Stomach (tissue), 8 donors: ENCODE measurements at regions not wholly inside any gene's neighbourhood (a gene's known extent, or its start where the extent isn't known, plus 50 kb on each side); places are given as distances from the start of the nearest gene placed in this dataset.
"Not testable (repeated sequence)": the region's sequence is repeated elsewhere in the genome, so short reads cannot be mapped to it uniquely, and the experiment has no call there.

Source experiments
- DNase-seq, 2 donors: peaks; one replicate each; pipeline versions ENCODE4 v3.0.0 to v3.0.0-alpha.2; 2013 to 2019
- H3K27ac ChIP-seq, 5 donors: fragments of 200-600 bp in 4 of 5; sonication (generic) in 4 of 5; one replicate each; pipeline ENCODE4 v1.5.1; 2013 to 2019; ENCODE audit warnings: mild to moderate bottlenecking in 1 of 5, moderate library complexity in 1 of 5
- H3K27me3 ChIP-seq, 3 donors: fragments of 200-600 bp; sonication (generic); one replicate each; pipeline ENCODE4 v1.5.1; 2017 to 2019; ENCODE audit warnings: mixed run types in 1 of 3
- H3K36me3 ChIP-seq, 4 donors: fragments of 200-600 bp; sonication (generic); 1 replicate in 3 of 4; 2 replicates in 1 of 4; pipeline ENCODE4 v1.5.1; 2016 to 2019
- H3K4me1 ChIP-seq, 4 donors: fragments of 200-600 bp; sonication (generic); one replicate each; pipeline ENCODE4 v1.5.1; 2016 to 2019
- H3K4me3 ChIP-seq, 4 donors: fragments of 200-600 bp; sonication (generic) in 3 of 4; one replicate each; pipeline ENCODE4 v1.5.1; 2016 to 2019; ENCODE audit warnings: mild to moderate bottlenecking in 1 of 4
- H3K9me3 ChIP-seq, 4 donors: fragments of 200-600 bp; sonication (generic); one replicate each; pipeline ENCODE4 v1.5.1; 2016 to 2019
- CTCF ChIP-seq, 7 experiments: fragments of 450-650 bp in 4 of 7; fragments of 200-600 bp in 3 of 7; sonication (generic) in 3 of 7; IDR thresholded peaks; one replicate each; pipeline ENCODE4 v1.5.1; 2016 to 2019; ENCODE audit warnings: antibody characterized with exemption in 7 of 7, control low read depth in 2 of 7, mild to moderate bottlenecking in 1 of 7
- EP300 ChIP-seq: sonication (generic); formaldehyde crosslinking; IDR thresholded peaks from one replicate; pipeline ENCODE4 v1.6.1; 2017; ENCODE audit warnings: antibody characterized with exemption
- POLR2A ChIP-seq, 4 donors: fragments of 450-650 bp; IDR thresholded peaks; one replicate each; pipeline ENCODE4 v1.6.1; 2016; ENCODE audit warnings: antibody characterized with exemption in 4 of 4, control low read depth in 2 of 4, mild to moderate bottlenecking in 1 of 4, moderate library complexity in 1 of 4
- POLR2AphosphoS5 ChIP-seq, 3 donors: sonication (generic); formaldehyde crosslinking; IDR thresholded peaks; one replicate each; pipeline ENCODE4 v1.6.1; 2016; ENCODE audit warnings: antibody characterized with exemption in 3 of 3
- WGBS, 5 donors: extraction: QIAGEN DNeasy Blood & Tissue Kit in 3 of 5; methylation state at CpG; one replicate each; pipeline versions ENCODE4 v1.1.5 to v1.1.7; 2013 to 2018; 5-methylcytosine and 5-hydroxymethylcytosine counted together
- intact Hi-C: fragments of 100-400 bp; cut with DNase I; formaldehyde crosslinking; loops from one replicate; pipeline ENCODE4 v1.15.1; 2023; ENCODE audit warnings: low total_unique reads
- donor health status: healthy with polysubstance abuse.
- donor health status: Bipolar disorder and iron deficiency.
- donor health status: healthy.

GRCh38 chr13:81172603-81173002, 831.7 kb upstream of the SPRY2 start:
- Histone ChIP-seq H3K4me3 (no peak overlapping the region), H3K27ac (no peak overlapping the region), H3K27me3 (no peaks in the 10 kb centered on the region), H3K9me3 (no peaks in the 10 kb centered on the region), H3K4me1 (no peaks in the 10 kb centered on the region), H3K36me3 (no peaks in the 10 kb centered on the region)
- 44 to 55% (median 52%) methylated on average over 3 of the region's 3 CpGs for WGBS, 5 donors
- no peak for TF ChIP-seq POLR2AphosphoS5 (IDR thresholded peaks at IDR 0.05)
- TF ChIP-seq EP300: no peak
- TF ChIP-seq POLR2A (IDR thresholded peaks at IDR 0.05): no peak
- no peak for TF ChIP-seq CTCF (IDR thresholded peaks at IDR 0.05)
- no peak for DNase-seq
- intact Hi-C loops: no loop called here

GRCh38 chr13:81171065-81171647, 830.2 kb upstream of the SPRY2 start:
- H3K36me3 ChIP-seq: no peaks in the 10 kb centered on the region

GRCh38 chr13:81163823-81164222, 822.9 kb upstream of the SPRY2 start:
- DNase-seq, H3K9me3 ChIP-seq, H3K27me3 ChIP-seq, H3K27ac ChIP-seq, H3K4me1 ChIP-seq, intact Hi-C loops, H3K36me3 ChIP-seq, H3K4me3 ChIP-seq: not testable (repeated sequence)
- 50 to 76% (median 58%) methylated on average over 1 of the region's 1 CpG for WGBS, 5 donors

More at GRCh38 chr13:81171065-81171647, 830.2 kb upstream of the SPRY2 start:
- Histone ChIP-seq H3K4me1 (no peaks in the 10 kb centered on the region), H3K4me3 (no peak overlapping the region), H3K27me3 (no peaks in the 10 kb centered on the region), H3K27ac (no peak overlapping the region), H3K9me3 (no peaks in the 10 kb centered on the region)
- 18 to 25% (median 23%) methylated on average over 3 of the region's 3 CpGs for WGBS, 5 donors
- TF ChIP-seq CTCF (IDR thresholded peaks at IDR 0.05): peak in 4 of 7 experiments; percentile 18 to 52 (median 26)
- no peak for TF ChIP-seq POLR2AphosphoS5 (IDR thresholded peaks at IDR 0.05)
- peak in 1 of 2 donors; percentile 48 for DNase-seq
- intact Hi-C loops: no loop called here

- Histone ChIP-seq H3K36me3 (no peaks in the 10 kb centered on the region), H3K4me3 (no peak overlapping the region), H3K9me3 (no peaks in the 10 kb centered on the region), H3K27ac (no peak overlapping the region), H3K4me1 (no peaks in the 10 kb centered on the region), H3K27me3 (no peaks in the 10 kb centered on the region)
- DNase-seq: no peak
- TF ChIP-seq POLR2AphosphoS5 (IDR thresholded peaks at IDR 0.05) (no peak), CTCF (IDR thresholded peaks at IDR 0.05) (no peak), POLR2A (IDR thresholded peaks at IDR 0.05) (no peak), EP300 (no peak)
- WGBS, 5 donors: 88 to 96% (median 94%) methylated on average over 2 of the region's 2 CpGs
- intact Hi-C loops: no loop called here
Observed at GRCh38 chr13:81153478-81153877, 812.6 kb upstream of the SPRY2 start.

- intact Hi-C loops: no loop called here
- H3K4me3 ChIP-seq: no peak overlapping the region
- H3K9me3 ChIP-seq: no peaks in the 10 kb centered on the region
- TF ChIP-seq POLR2AphosphoS5 (IDR thresholded peaks at IDR 0.05): no peak
- no peak for TF ChIP-seq CTCF (IDR thresholded peaks at IDR 0.05)
- TF ChIP-seq EP300: no peak
- no peak for TF ChIP-seq POLR2A (IDR thresholded peaks at IDR 0.05)
- no peaks in the 10 kb centered on the region for H3K36me3 ChIP-seq
- no peaks in the 10 kb centered on the region for H3K4me1 ChIP-seq
- DNase-seq: no peak
- WGBS, 5 donors: 47 to 67% (median 61%) methylated on average over 2 of the region's 2 CpGs
- no peaks in the 10 kb centered on the region for H3K27me3 ChIP-seq
- no peak overlapping the region for H3K27ac ChIP-seq
Observed at GRCh38 chr13:81148822-81149221, 807.9 kb upstream of the SPRY2 start.

GRCh38 chr13:81146576-81146975, 805.6 kb upstream of the SPRY2 start:
- H3K9me3 ChIP-seq, intact Hi-C loops, H3K27me3 ChIP-seq, H3K4me1 ChIP-seq, H3K36me3 ChIP-seq, DNase-seq, H3K4me3 ChIP-seq, H3K27ac ChIP-seq: not testable (repeated sequence)
- 86 to 94% (median 92%) methylated on average over 12 of the region's 12 CpGs for WGBS, 5 donors
